ENCODE measurements at regions not wholly inside any gene's neighbourhood (a gene's known extent, or its start where the extent isn't known, plus 50 kb on each side); places are given as distances from the start of the nearest gene placed in this dataset.

DNA sequence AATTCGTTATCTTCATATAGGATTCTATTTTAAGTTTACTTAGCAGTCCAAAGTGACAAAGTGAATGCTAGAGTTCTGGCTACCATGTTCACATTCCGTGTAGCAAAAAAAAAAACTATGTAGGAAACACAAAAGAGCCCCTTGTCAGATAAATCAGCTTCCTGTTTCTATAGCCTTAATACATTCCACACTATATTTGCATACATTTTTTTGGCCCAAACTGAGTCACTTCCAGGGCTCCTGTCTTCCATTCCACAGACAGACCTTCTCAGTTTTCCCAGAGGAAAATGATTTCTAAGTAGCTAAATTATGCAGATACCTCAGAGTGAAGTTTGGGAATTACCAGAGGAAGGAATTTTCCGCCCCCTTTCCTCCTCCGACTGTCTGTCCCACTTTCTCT is 841.9 kb upstream of the HS3ST1 start:
- no peak for DNase-seq (ENCODE audit: low spot score)
- H3K27me3 ChIP-seq (ENCODE audit: insufficient read depth, poor library complexity, severe bottlenecking): no peaks in the 10 kb centered on the region
- TF ChIP-seq, protein P1, sequence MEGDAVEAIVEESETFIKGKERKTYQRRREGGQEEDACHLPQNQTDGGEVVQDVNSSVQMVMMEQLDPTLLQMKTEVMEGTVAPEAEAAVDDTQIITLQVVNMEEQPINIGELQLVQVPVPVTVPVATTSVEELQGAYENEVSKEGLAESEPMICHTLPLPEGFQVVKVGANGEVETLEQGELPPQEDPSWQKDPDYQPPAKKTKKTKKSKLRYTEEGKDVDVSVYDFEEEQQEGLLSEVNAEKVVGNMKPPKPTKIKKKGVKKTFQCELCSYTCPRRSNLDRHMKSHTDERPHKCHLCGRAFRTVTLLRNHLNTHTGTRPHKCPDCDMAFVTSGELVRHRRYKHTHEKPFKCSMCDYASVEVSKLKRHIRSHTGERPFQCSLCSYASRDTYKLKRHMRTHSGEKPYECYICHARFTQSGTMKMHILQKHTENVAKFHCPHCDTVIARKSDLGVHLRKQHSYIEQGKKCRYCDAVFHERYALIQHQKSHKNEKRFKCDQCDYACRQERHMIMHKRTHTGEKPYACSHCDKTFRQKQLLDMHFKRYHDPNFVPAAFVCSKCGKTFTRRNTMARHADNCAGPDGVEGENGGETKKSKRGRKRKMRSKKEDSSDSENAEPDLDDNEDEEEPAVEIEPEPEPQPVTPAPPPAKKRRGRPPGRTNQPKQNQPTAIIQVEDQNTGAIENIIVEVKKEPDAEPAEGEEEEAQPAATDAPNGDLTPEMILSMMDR (IDR thresholded peaks at IDR 0.05; ENCODE audit: poor library complexity, severe bottlenecking): no peak
- no peak for ATAC-seq (ENCODE audit: low read depth)
- no peak overlapping the region for H3K4me3 ChIP-seq (ENCODE audit: severe bottlenecking)
- H3K4me1 ChIP-seq (ENCODE audit: insufficient read depth, poor library complexity, severe bottlenecking): no peaks in the 10 kb centered on the region
- H3K9me3 ChIP-seq (ENCODE audit: severe bottlenecking): no peaks in the 10 kb centered on the region
- H3K36me3 ChIP-seq (ENCODE audit: low read depth): no peaks in the 10 kb centered on the region
- H3K27ac ChIP-seq (ENCODE audit: poor library complexity, severe bottlenecking): no peak overlapping the region

DNA sequence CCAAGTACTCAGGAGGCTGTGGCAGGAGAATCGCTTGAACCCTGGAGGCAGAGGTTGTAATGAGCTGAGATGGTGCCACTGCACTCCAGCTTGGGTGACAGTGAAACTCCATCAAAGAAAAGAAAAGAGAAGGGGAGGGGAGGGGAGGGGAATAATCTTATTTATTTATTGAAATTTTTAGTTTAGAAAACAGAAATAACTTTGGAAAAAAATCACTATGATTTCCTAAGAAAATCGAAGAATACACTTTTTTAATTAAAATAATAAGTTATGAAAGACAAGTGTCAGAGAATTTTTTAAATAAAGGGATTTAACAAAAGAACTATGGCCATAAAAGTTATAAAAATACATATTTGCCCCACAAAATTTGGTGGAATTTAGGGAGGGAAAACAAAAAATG is 836.9 kb upstream of the HS3ST1 start:
- no peaks in the 10 kb centered on the region for H3K9me3 ChIP-seq (ENCODE audit: severe bottlenecking)
- no peaks in the 10 kb centered on the region for H3K27me3 ChIP-seq (ENCODE audit: insufficient read depth, poor library complexity, severe bottlenecking)
- no peak overlapping the region for H3K4me3 ChIP-seq (ENCODE audit: severe bottlenecking)
- TF ChIP-seq, protein P1 (IDR thresholded peaks at IDR 0.05; ENCODE audit: poor library complexity, severe bottlenecking): no peak
- no peak overlapping the region for H3K27ac ChIP-seq (ENCODE audit: poor library complexity, severe bottlenecking)
- DNase-seq (ENCODE audit: low spot score): no peak
- ATAC-seq (ENCODE audit: low read depth): no peak
- no peaks in the 10 kb centered on the region for H3K4me1 ChIP-seq (ENCODE audit: insufficient read depth, poor library complexity, severe bottlenecking)
- H3K36me3 ChIP-seq (ENCODE audit: low read depth): no peaks in the 10 kb centered on the region

DNA sequence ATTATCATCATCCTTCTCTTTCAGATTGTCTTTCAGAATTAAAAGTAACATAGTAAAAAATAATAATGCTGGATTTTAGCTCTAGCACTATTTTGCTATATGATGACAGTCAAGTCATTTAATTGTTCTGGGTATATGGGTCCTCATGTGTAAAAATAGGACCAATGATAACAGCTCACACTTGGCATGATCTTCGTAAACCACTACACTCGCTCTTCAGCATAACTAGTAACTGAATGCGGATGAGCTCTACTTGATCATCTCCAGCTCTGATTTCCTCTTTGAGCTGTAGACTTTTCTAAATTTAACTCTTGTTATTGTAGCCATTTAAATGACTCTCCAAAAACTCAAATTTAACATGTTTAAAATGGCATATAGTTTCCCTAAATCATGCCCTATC is 831.8 kb upstream of the HS3ST1 start:
- Histone ChIP-seq H3K9me3 (ENCODE audit: severe bottlenecking) (no peaks in the 10 kb centered on the region), H3K36me3 (ENCODE audit: low read depth) (no peaks in the 10 kb centered on the region), H3K27me3 (ENCODE audit: insufficient read depth, poor library complexity, severe bottlenecking) (no peaks in the 10 kb centered on the region), H3K27ac (ENCODE audit: poor library complexity, severe bottlenecking) (no peak overlapping the region), H3K4me3 (ENCODE audit: severe bottlenecking) (no peak overlapping the region), H3K4me1 (ENCODE audit: insufficient read depth, poor library complexity, severe bottlenecking) (no peaks in the 10 kb centered on the region)
- no peak for ATAC-seq (ENCODE audit: low read depth)
- TF ChIP-seq, protein P1 (IDR thresholded peaks at IDR 0.05; ENCODE audit: poor library complexity, severe bottlenecking): no peak
- DNase-seq (ENCODE audit: low spot score): no peak

DNA sequence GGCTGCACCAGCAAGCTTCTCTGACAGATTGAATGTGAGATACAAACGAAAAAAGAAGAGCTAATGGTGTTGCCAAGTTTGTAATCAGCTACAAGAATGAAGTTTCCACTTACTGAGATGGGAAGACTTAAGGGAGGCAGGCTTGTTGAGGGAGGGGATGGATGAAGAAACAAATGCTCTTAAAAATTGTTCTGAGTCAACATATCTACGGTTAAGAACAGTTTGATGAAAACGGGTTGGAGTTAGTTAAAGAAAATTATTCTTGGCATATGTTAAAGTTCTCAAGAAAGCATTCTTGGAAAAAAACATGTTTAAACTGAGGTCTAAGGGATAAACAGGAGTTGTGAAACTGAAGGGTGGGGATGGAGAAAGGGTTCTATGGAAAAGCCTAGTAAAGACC is 816.3 kb upstream of the HS3ST1 start:
- H3K9me3 ChIP-seq (ENCODE audit: severe bottlenecking): no peaks in the 10 kb centered on the region
- H3K27ac ChIP-seq (ENCODE audit: poor library complexity, severe bottlenecking): no peak overlapping the region
- H3K4me1 ChIP-seq (ENCODE audit: insufficient read depth, poor library complexity, severe bottlenecking): no peaks in the 10 kb centered on the region
- TF ChIP-seq, protein P1 (IDR thresholded peaks at IDR 0.05; ENCODE audit: poor library complexity, severe bottlenecking): no peak
- DNase-seq (ENCODE audit: low spot score) (no peak), ATAC-seq (ENCODE audit: low read depth) (no peak)
- H3K4me3 ChIP-seq (ENCODE audit: severe bottlenecking): no peak overlapping the region
- peaks cover 19% of the 10 kb centered on the region for H3K27me3 ChIP-seq (ENCODE audit: insufficient read depth, poor library complexity, severe bottlenecking)
- H3K36me3 ChIP-seq (ENCODE audit: low read depth): no peaks in the 10 kb centered on the region

DNA sequence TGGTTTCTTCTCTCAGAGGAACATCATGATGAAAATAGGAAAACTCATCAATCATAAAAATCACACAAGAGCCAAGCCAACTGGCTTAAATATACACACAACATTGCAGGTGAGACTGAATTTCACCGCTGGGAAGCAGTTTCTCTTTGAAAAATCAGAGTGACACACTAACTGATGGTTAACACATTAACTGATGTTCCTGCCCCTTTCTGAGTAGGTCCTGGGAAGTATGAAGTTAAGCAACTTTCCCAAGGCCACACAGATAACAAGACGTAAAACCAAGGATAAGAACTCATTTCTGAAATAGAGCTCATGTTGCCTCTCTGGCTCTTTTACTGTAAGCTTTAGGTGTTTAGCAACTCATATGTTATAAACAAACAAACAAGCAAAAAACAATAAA is 813.7 kb upstream of the HS3ST1 start:
- H3K4me3 ChIP-seq (ENCODE audit: severe bottlenecking): no peak overlapping the region

More for the DNA sequence above, 813.7 kb upstream of the HS3ST1 start:
- no peaks in the 10 kb centered on the region for H3K9me3 ChIP-seq (ENCODE audit: severe bottlenecking)
- TF ChIP-seq, protein P1 (IDR thresholded peaks at IDR 0.05; ENCODE audit: poor library complexity, severe bottlenecking): no peak
- no peak for ATAC-seq (ENCODE audit: low read depth)
- DNase-seq (ENCODE audit: low spot score): no peak
- no peaks in the 10 kb centered on the region for H3K36me3 ChIP-seq (ENCODE audit: low read depth)
- H3K27me3 ChIP-seq (ENCODE audit: insufficient read depth, poor library complexity, severe bottlenecking): peaks cover 29% of the 10 kb centered on the region
- no peaks in the 10 kb centered on the region for H3K4me1 ChIP-seq (ENCODE audit: insufficient read depth, poor library complexity, severe bottlenecking)
- no peak overlapping the region for H3K27ac ChIP-seq (ENCODE audit: poor library complexity, severe bottlenecking)

Data from RWPE2 (cell line).